Choroid plexus epithelial cell (primary cell): ENCODE measurements at regions not wholly inside any gene's neighbourhood (a gene's known extent, or its start where the extent isn't known, plus 50 kb on each side); places are given as distances from the start of the nearest gene placed in this dataset.
"Not testable (repeated sequence)": the region's sequence is repeated elsewhere in the genome, so short reads cannot be mapped to it uniquely, and the experiment has no call there.

ENCODE experiments used
- DNase-seq: peaks from one replicate; pipeline ENCODE4 v3.0.0-alpha.2; 2010; ENCODE audit warnings: low read depth
- H3K4me3 ChIP-seq: 2 replicates; pipeline ENCODE4 v1.5.1; 2011; ENCODE audit warnings: low read depth, mild to moderate bottlenecking, control low read depth, low read length, moderate library complexity
- CTCF ChIP-seq: conservative IDR thresholded peaks from 2 replicates; pipeline ENCODE4 v1.5.1; 2011; ENCODE audit warnings: low read depth, mild to moderate bottlenecking, control low read depth, inconsistent platforms, low read length, moderate library complexity

GRCh38 chr10:131556897-131557495 is 245.5 kb upstream of the TCERG1L start:
- no peak overlapping the region for H3K4me3 ChIP-seq
- no peak for DNase-seq
- TF ChIP-seq CTCF, result no peak

GRCh38 chr10:131557956-131558355 is 246.4 kb upstream of the TCERG1L start:
- H3K4me3 ChIP-seq, DNase-seq: not testable (repeated sequence)

- TF ChIP-seq CTCF, result no peak
- no peak overlapping the region for H3K4me3 ChIP-seq
These were observed 248.0 kb upstream of the TCERG1L start for GRCh38 chr10:131559450-131559911.

GRCh38 chr10:131560166-131560565 is 248.6 kb upstream of the TCERG1L start:
- H3K4me3 ChIP-seq, result no peak overlapping the region
- TF ChIP-seq CTCF, result no peak
- no peak for DNase-seq

More at GRCh38 chr10:131559450-131559911, 248.0 kb upstream of the TCERG1L start:
- DNase-seq, result no peak

- no peak for TF ChIP-seq CTCF
- no peak overlapping the region for H3K4me3 ChIP-seq
- DNase-seq, result no peak
These were observed 249.3 kb upstream of the TCERG1L start for GRCh38 chr10:131560706-131561355.

GRCh38 chr10:131561897-131562296 is 250.4 kb upstream of the TCERG1L start:
- no peak overlapping the region for H3K4me3 ChIP-seq

GRCh38 chr10:131563411-131563810 is 251.9 kb upstream of the TCERG1L start:
- no peak overlapping the region for H3K4me3 ChIP-seq
- DNase-seq, result no peak
- TF ChIP-seq CTCF, result no peak

More at GRCh38 chr10:131561897-131562296, 250.4 kb upstream of the TCERG1L start:
- DNase-seq, result no peak
- no peak for TF ChIP-seq CTCF
